Islet precursor cell (in vitro differentiated cells): ENCODE measurements at regions not wholly inside any gene's neighbourhood (a gene's known extent, or its start where the extent isn't known, plus 50 kb on each side); places are given as distances from the start of the nearest gene placed in this dataset.
"Not testable (repeated sequence)": the region's sequence is repeated elsewhere in the genome, so short reads cannot be mapped to it uniquely, and the experiment has no call there.

ENCODE experiments used
- DNase-seq: peaks from one replicate; pipeline ENCODE4 v3.0.0-alpha.2; 2018

GRCh38 chr5:38680094-38680825, 123.8 kb upstream of the LIFR start:
- DNase-seq: no peak

- no peak for DNase-seq
Observed at GRCh38 chr5:38681029-38681706, 124.7 kb upstream of the LIFR start.

DNA sequence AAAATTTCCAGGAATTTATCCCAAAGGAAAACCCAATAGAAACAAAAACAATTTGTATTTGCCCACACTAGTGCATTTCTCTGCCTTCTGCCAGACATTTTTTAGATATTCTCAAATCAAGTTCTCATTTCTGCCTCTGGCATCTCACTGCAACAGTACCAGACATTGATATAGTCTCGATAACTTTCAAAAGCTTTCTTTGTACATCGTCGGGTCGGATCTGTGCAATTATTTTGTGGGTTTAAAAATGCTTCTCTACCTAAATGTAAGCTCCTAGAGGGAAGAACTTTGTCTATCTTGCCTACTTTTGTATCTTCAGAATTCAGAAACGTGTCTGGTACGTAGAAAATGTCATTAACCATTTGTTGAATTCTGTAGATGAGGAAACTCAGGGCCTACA, 125.5 kb upstream of the LIFR start:
- no peak for DNase-seq

GRCh38 chr5:38686658-38687057, 130.2 kb upstream of the LIFR start:
- no peak for DNase-seq

DNA sequence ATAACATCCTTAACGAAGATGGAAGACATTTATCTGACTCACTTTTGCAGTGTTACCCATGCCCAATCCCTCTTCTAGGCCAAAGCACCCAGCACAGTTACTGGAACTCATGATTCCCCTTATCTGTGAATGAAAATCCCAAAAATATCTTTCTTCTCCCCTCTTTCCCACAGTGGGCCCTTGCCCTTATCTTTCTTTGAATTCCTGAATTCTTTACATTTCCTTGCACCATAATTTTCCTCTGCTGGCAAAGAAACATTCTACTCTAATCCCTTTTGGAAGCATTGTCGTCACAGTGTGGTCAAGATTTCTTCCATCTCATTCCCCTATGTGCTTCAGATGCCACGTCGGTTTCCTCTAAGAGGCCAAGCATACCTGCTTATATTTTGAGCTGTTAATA, 135.9 kb upstream of the LIFR start:
- no peak for DNase-seq

GRCh38 chr5:38692781-38693527, 136.5 kb upstream of the LIFR start:
- no peak for DNase-seq

DNA sequence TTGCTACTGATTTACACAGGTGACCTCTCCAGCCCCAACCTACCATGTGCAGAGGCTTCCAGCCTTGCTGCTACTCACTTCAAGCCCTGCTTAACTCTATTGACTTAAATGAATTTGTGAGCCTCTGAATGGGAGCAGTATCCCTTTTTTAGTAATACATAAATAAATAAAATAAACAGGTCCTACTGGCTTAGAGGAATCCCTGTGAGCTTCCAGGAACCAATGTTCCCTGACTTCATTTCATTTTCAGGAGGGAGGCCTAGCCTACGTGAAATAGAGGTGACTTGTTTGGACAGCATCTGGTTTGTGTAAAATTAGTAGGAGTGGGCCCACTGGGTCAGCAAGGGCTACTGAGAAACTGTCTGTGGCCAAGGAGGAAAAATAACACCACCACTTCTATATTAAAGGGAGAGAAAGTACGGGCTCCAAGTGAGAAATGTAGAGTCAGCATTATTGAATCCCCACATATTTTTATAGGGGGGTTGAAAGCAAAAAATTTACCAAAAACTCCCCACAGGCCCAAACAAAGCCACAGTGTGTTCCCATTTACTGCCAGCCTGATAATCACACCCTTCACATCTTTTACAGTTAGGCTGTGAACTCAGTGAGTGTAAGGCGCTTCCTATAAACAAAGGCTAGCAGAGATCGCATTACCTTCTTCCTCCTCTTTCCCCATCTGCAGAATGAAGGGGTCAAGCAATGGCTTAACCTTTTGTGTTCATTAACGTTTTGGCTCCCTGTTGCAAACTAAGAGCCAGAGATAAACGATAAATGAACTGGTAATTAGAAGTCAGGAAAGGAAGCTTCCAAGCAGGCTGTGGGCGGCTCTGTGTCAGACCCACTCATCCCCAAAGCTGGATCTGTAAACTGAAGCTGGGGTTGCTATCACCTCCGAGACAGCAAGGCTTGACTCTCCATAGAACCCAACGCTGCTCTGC, 138.8 kb upstream of the LIFR start:
- no peak for DNase-seq

GRCh38 chr5:38697013-38697412, 140.6 kb upstream of the LIFR start:
- no peak for DNase-seq

DNA sequence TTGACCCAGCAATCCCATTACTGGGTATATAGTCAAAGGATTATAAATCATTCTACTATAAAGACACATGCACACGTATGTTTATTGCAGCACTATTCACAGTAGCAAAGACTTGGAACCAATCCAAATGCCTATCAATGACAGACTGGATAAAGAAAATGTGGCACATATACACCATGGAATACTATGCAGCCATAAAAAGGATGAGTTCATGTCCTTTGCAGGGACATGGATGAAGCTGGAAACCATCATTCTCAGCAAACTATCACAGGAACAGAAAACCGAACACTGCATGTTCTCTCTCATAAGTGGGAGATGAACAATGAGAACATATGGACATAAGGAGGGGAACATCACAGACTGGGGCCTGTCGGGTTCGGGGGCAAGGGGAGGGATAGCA, 140.3 kb upstream of the OSMR start:
- not testable (repeated sequence) for DNase-seq

GRCh38 chr5:38706376-38706775, 139.4 kb upstream of the OSMR start:
- no peak for DNase-seq

DNA sequence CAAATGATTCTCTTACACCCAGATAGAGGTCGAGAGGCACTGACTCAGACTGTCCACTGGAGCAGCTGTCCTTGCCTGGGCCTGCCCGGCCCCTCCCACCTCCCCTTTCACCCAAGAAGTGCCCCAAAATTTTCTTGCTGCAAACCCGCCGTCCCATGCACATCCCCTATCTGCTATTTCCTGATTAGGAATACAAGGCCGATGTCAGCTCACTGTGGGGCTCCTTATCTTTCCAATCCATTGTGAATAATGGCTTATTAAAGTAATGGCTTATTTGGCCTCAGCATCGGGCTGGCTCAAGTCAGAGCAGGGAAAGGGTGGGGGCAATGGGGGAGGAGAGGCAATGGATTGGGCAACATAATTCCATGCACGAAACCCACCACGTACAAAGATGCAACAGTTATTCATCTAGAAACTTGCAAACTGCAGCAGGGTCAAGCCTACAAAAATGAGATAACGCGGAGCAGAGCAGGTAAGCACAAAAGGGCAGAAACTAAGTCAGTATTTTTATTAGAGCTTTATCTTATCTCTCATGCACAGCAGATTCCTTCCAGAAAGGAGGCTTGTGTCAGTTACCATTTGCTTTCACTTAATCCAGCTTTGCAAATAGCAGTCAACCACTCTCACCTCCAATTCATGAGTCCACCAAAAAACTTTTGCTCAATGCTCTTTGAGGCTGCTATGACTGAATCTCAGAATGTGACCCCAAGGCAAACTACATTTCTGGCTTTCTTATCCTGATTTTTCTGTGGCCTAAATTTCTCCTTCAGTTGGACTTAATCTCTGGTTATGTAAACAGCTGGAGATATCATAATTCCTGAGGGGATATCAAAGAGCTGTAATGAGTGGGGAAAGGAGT, 138.2 kb upstream of the OSMR start:
- DNase-seq: no peak

DNA sequence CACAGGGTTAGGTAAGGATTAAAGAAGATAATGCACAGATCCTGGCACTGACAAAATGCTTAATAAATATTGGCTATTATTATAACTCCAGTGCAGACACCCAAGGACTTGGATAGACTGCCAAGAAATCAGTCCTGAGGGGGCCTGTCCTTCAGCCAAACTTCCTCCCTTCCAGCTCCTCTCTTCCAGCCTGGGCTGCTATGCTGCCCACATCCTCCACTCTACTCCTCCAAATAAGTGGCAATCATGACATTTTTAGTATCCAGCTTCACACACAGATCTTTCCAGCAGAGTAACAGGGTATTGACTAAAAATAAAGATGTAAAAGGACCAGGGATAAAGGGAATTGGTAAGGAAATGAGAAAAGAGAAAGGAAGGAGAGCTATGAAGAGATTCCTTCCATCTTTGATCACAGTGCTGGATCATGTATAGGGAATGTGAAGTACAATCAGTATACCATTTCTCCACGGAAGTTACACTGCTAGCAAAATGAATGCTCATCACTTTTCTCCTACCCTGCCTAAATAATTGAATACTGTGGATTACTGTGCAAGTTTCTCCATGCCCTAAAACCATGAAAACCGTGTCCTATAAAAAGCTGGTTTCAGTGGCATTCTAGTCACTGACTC, 136.0 kb upstream of the OSMR start:
- no peak for DNase-seq

DNA sequence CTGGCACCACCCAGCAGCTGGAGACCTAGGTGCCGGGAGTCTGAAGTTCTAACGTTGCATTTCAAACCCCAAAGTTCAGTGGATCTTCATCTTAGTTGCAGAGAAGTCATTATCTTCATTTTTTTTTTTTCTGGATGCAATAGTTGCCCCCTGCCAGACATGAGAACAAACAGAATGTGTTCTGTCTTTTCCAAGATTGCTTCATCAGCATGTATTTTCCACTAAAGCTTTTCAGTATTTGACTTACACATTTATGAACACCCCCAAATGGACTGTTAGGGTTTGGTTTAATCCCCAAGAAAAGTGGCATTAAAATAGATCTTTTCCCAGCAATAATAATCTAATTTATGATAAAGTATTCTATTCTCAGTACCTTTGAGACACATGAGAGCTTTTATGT, 135.2 kb upstream of the OSMR start:
- no peak for DNase-seq

- no peak for DNase-seq
Observed at GRCh38 chr5:38712391-38712790, 133.4 kb upstream of the OSMR start.

GRCh38 chr5:38714240-38714639, 131.6 kb upstream of the OSMR start:
- DNase-seq: no peak

DNA sequence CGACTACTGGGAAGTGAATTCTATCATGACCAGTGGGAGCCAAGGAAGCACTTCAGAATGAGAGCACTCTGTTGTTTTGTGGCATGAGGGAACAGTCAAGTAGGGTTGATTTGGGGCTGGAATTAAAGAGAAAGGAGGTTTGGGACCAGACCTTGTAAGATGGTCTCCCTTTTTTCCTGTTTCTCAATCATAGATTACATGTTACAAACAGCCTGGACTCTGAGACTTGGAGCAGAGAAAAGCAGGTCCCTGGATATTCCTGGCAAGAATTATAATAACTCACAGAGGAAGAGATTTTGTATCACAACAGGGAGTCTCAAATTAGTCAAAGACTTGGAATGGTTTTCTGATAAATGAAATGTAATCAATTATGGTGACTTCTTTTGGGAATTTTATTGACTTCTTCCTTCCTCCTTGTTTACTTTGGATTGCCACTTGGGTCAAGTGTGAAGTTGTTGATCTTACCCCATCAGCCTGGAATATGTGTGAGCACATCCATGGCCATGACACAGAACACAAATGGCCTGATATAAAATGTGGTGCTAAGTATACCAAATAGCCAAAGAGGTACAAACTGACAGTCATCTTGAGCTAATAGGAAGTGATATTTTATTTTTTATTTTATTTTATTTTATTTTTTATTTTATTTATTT, 131.0 kb upstream of the OSMR start:
- DNase-seq: no peak

DNA sequence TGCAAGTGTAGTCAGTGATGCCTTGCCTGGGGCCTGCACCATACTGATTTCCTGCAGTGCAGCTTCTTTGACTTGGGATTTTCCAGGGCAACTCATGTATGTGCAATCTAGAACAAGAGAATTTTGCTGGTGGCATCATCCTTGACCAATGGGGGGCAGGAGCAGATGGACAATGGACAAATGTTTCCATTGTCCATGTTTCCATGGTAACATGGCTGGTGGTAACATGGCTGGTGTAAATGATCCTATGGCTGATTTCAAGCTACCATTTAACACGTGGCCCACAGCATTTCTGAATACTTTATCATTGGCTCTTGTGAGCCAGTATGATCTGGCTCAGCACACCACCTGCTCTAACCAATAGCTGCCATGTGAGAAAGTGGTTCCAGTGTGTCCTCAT, 130.1 kb upstream of the OSMR start:
- no peak for DNase-seq

DNA sequence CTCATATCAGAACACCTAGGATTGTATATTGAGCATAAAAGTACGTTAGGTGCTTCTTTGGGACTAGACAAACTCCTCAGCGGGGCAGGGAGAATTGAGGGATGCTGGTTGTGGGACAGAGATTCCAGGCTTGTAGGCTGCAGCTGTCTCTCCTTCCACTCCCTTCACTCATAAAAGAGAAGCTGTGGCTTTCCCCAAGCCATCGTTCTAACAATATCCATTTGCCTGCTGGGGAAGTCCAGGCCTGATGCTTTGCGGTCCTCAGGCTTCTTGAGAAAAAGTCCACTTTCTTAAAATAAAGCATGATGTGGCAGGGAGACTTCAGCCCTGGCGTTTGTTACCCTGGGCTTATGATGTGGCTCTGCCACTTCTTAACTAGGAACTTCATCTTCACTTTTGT, 129.3 kb upstream of the OSMR start:
- no peak for DNase-seq

DNA sequence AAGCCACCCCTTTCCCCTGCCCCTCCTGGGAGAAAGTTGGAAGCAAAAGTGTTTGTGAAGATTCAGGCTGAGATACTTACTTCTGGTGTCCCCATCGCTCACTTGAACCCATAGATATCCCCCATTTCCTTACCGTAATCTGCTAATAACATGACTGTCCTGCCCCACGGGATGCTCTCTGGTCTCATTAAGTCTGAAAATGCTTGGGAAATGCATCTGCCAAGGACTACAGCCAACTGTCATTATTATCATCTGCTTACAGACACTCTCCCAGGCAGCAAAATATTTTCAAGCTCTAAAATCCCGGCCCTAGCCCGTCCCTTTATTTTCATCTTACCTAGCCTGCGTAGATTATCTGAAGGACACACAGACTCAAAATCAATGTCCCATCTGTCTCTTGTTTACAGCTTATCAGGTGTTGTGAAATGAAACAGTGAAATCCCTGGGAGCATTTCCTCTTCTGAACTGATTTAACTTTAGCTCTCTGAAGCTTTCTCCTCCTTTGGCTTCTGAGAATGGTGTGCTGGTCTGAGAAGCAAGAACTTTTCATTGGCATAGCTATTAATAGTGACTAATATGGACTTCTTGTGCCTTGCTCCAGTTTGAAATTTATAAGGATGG, 126.9 kb upstream of the OSMR start:
- DNase-seq: no peak

DNA sequence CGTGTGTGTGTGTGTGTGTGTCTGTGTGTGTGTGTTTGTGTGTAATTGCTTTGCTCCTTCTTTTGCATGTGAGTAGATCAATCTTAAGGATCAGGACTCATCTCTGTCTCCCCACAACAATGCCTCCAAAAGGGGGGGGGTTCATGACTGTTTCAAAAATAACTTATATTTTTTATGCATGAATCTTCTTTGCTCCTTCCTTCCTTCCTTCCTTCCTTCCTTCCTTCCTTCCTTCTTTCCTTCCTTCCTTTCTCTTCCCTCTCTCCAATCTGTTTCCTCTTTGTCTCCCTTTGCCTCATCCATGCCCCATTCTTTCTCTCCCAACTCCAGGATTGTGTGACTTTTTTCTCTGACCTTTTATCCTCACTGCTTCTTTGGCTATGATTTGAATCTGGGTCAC, 126.4 kb upstream of the OSMR start:
- no peak for DNase-seq
